A549 (cell line): ENCODE measurements at regions not wholly inside any gene's neighbourhood (a gene's known extent, or its start where the extent isn't known, plus 50 kb on each side); places are given as distances from the start of the nearest gene placed in this dataset.

Experiments
- BHLHE40 ChIP-seq: IDR thresholded peaks from 2 replicates; pipeline ENCODE4 v1.6.1; 2012; ENCODE audit warnings: low read depth, low read length, inconsistent platforms
- CBX8 ChIP-seq: fragments of 200-600 bp; sonication (generic); IDR thresholded peaks from 2 replicates; pipeline ENCODE4 v1.6.1; 2016
- CTCF ChIP-seq: fragments of >200 bp; sonication (Bioruptor Twin); formaldehyde crosslinking; IDR thresholded peaks from 3 replicates; pipeline ENCODE4 v1.5.1; 2016
- EP300 ChIP-seq, 2 experiments: fragments of >200 bp; sonication (Bioruptor Twin); formaldehyde crosslinking; IDR thresholded peaks; 2 replicates in 1 of 2; 3 replicates in 1 of 2; pipeline ENCODE4 v1.6.1; 2016 to 2017
- JUNB ChIP-seq: fragments of >200 bp; sonication (Bioruptor Twin); formaldehyde crosslinking; IDR thresholded peaks from 2 replicates; pipeline ENCODE4 v1.6.1; 2016
- POLR2A ChIP-seq: IDR thresholded peaks from 2 replicates; pipeline ENCODE4 v1.6.1; 2012; ENCODE audit warnings: mild to moderate bottlenecking, low read length
- RCOR1 ChIP-seq: fragments of 150-350 bp; IDR thresholded peaks from 2 replicates; pipeline ENCODE4 v1.6.1; 2014; ENCODE audit warnings: antibody characterized with exemption, low read length, low read depth
- SMC3 ChIP-seq: fragments of >200 bp; sonication (Bioruptor Twin); formaldehyde crosslinking; IDR thresholded peaks from 3 replicates; pipeline ENCODE4 v1.6.1; 2018; ENCODE audit warnings: inconsistent platforms
- TP53 ChIP-seq: fragments of 250-450 bp; sonication (Bioruptor Pico); IDR thresholded peaks from 2 replicates; pipeline ENCODE4 v1.5.0; 2021; ENCODE audit warnings: mild to moderate bottlenecking, moderate library complexity
- ZNF302 ChIP-seq: fragments of 250-450 bp; sonication (Bioruptor Pico); IDR thresholded peaks from 2 replicates; pipeline ENCODE4 v1.9.0; 2021; ENCODE audit warnings: inconsistent platforms, mild to moderate bottlenecking, moderate library complexity
- TF ChIP-seq, protein P1 (sequence below): fragments of 450-650 bp; IDR thresholded peaks from 2 replicates; pipeline ENCODE4 v1.6.1; 2014; ENCODE audit warnings: antibody characterized with exemption
- TF ChIP-seq, protein P2 (sequence below): IDR thresholded peaks from 2 replicates; pipeline ENCODE4 v1.6.1; 2012; ENCODE audit warnings: low read depth, borderline replicate concordance
- TF ChIP-seq, protein P3 (sequence below): IDR thresholded peaks from 2 replicates; pipeline ENCODE4 v1.6.1; 2012

DNA sequence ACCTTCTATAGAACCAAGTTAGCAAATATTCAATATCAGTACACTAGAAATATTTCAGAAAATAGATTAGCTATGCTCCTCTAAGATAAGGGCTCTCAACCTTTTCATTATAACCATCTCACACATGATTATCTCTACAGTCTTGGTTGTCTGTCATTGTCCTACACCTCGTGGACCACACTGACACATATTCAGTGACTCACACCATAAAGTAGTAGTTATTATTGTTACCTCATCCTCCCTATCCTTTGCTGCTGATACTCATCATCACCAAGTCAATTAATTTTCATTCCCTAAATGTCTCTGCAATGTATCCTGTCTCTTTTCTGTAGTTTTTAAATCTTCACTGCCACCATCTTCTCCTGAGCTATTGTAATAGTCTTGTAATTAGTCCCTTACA, 1309.2 kb upstream of the C9orf72 start:
- TF ChIP-seq, protein P1, sequence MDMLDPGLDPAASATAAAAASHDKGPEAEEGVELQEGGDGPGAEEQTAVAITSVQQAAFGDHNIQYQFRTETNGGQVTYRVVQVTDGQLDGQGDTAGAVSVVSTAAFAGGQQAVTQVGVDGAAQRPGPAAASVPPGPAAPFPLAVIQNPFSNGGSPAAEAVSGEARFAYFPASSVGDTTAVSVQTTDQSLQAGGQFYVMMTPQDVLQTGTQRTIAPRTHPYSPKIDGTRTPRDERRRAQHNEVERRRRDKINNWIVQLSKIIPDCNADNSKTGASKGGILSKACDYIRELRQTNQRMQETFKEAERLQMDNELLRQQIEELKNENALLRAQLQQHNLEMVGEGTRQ, result no peak
- TF ChIP-seq, protein P2, sequence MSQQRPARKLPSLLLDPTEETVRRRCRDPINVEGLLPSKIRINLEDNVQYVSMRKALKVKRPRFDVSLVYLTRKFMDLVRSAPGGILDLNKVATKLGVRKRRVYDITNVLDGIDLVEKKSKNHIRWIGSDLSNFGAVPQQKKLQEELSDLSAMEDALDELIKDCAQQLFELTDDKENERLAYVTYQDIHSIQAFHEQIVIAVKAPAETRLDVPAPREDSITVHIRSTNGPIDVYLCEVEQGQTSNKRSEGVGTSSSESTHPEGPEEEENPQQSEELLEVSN, result no peak
- TF ChIP-seq ZNF302 (CRISPR knock-in tag), result no peak
- no peak for TF ChIP-seq SMC3
- no peak for TF ChIP-seq TP53 (CRISPR knock-in tag)
- no peak for TF ChIP-seq CTCF
- TF ChIP-seq, protein P3, sequence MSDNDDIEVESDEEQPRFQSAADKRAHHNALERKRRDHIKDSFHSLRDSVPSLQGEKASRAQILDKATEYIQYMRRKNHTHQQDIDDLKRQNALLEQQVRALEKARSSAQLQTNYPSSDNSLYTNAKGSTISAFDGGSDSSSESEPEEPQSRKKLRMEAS, result no peak
- TF ChIP-seq BHLHE40, result no peak
- no peak for TF ChIP-seq JUNB
- TF ChIP-seq CBX8, result no peak
- no peak for TF ChIP-seq POLR2A
- no peak for TF ChIP-seq EP300 (IDR thresholded peaks at IDR 0.05)
- no peak for TF ChIP-seq RCOR1
